GM06990 (cell line): ENCODE measurements at regions not wholly inside any gene's neighbourhood (a gene's known extent, or its start where the extent isn't known, plus 50 kb on each side); places are given as distances from the start of the nearest gene placed in this dataset.
"Not testable (repeated sequence)": the region's sequence is repeated elsewhere in the genome, so short reads cannot be mapped to it uniquely, and the experiment has no call there.

Source experiments
- DNase-seq: peaks from one replicate; pipeline ENCODE4 v3.0.0-alpha.2; 2011; ENCODE audit not compliant: insufficient read length; ENCODE audit errors: extremely low read depth
- H3K27me3 ChIP-seq: replicated peaks from 2 replicates; pipeline ENCODE4 v1.6.0; 2011; ENCODE audit warnings: low read length; ENCODE audit not compliant: control insufficient read depth, insufficient read depth
- H3K36me3 ChIP-seq: 2 replicates; pipeline ENCODE4 v1.5.1; 2011; ENCODE audit warnings: low read length; ENCODE audit not compliant: control insufficient read depth, insufficient read depth
- H3K4me3 ChIP-seq: replicated peaks from 2 replicates; pipeline ENCODE4 v1.5.1; 2011; ENCODE audit warnings: low read depth, mild to moderate bottlenecking, control low read depth, low read length
- CTCF ChIP-seq: IDR thresholded peaks from 2 replicates; pipeline ENCODE4 v1.5.1; 2011; ENCODE audit warnings: low read length, control low read depth, mild to moderate bottlenecking, inconsistent platforms; ENCODE audit not compliant: insufficient read depth, poor library complexity, severe bottlenecking

GRCh38 chr6:155770856-155771255 is 315.2 kb upstream of the NOX3 start:
- TF ChIP-seq CTCF: no peak
- DNase-seq: no peak
- Histone ChIP-seq H3K27me3 (no peaks in the 10 kb centered on the region), H3K4me3 (no peak overlapping the region), H3K36me3 (no peaks in the 10 kb centered on the region)

GRCh38 chr6:155770313-155770712 is 314.7 kb upstream of the NOX3 start:
- DNase-seq: no peak
- TF ChIP-seq CTCF: no peak
- H3K27me3 ChIP-seq: no peaks in the 10 kb centered on the region
- no peak overlapping the region for H3K4me3 ChIP-seq
- H3K36me3 ChIP-seq: no peaks in the 10 kb centered on the region

- Histone ChIP-seq H3K27me3 (no peaks in the 10 kb centered on the region), H3K36me3 (no peaks in the 10 kb centered on the region), H3K4me3 (no peak overlapping the region)
- DNase-seq: no peak
- no peak for TF ChIP-seq CTCF
These were observed 309.9 kb upstream of the NOX3 start for GRCh38 chr6:155765275-155766194.

- no peaks in the 10 kb centered on the region for H3K36me3 ChIP-seq
These were observed 307.0 kb upstream of the NOX3 start for GRCh38 chr6:155762649-155763048.

GRCh38 chr6:155755452-155755851 is 299.8 kb upstream of the NOX3 start:
- DNase-seq: no peak
- no peak for TF ChIP-seq CTCF
- Histone ChIP-seq H3K27me3 (no peaks in the 10 kb centered on the region), H3K4me3 (no peak overlapping the region), H3K36me3 (no peaks in the 10 kb centered on the region)

More at GRCh38 chr6:155762649-155763048, 307.0 kb upstream of the NOX3 start:
- Histone ChIP-seq H3K4me3 (no peak overlapping the region), H3K27me3 (no peaks in the 10 kb centered on the region)
- DNase-seq: no peak
- no peak for TF ChIP-seq CTCF

GRCh38 chr6:155748778-155749177 is 293.1 kb upstream of the NOX3 start:
- DNase-seq, H3K36me3 ChIP-seq, H3K4me3 ChIP-seq, H3K27me3 ChIP-seq: not testable (repeated sequence)
